HEK293 (cell line): ENCODE measurements at regions not wholly inside any gene's neighbourhood (a gene's known extent, or its start where the extent isn't known, plus 50 kb on each side); places are given as distances from the start of the nearest gene placed in this dataset.

Source experiments
- BCL11A ChIP-seq: fragments of 450-650 bp; formaldehyde crosslinking; IDR thresholded peaks from 2 replicates; pipeline ENCODE4 v1.5.1; 2016; ENCODE audit warnings: low read depth, missing biosample characterization, missing genetic modification characterization
- FEZF1 ChIP-seq: fragments of 450-650 bp; formaldehyde crosslinking; IDR thresholded peaks from 2 replicates; pipeline ENCODE4 v1.5.1; 2016; ENCODE audit warnings: missing biosample characterization, missing genetic modification characterization
- GLI2 ChIP-seq: fragments of 450-650 bp; formaldehyde crosslinking; IDR thresholded peaks from 2 replicates; pipeline ENCODE4; 2017; ENCODE audit warnings: missing biosample characterization, missing genetic modification characterization, low read depth, borderline replicate concordance
- HIC1 ChIP-seq: fragments of 450-650 bp; formaldehyde crosslinking; IDR thresholded peaks from 2 replicates; pipeline ENCODE4 v1.5.1; 2016; ENCODE audit warnings: missing biosample characterization, missing genetic modification characterization
- KLF1 ChIP-seq: fragments of 450-650 bp; formaldehyde crosslinking; IDR thresholded peaks from 2 replicates; pipeline ENCODE4 v1.5.1; 2016; ENCODE audit warnings: missing biosample characterization, missing genetic modification characterization
- MZF1 ChIP-seq: fragments of 450-650 bp; formaldehyde crosslinking; IDR thresholded peaks from 2 replicates; pipeline ENCODE4 v1.5.1; 2017; ENCODE audit warnings: missing biosample characterization, missing genetic modification characterization, borderline replicate concordance
- PATZ1 ChIP-seq: fragments of 450-650 bp; formaldehyde crosslinking; IDR thresholded peaks from 2 replicates; pipeline ENCODE4 v1.5.1; 2016; ENCODE audit warnings: missing biosample characterization, missing genetic modification characterization
- SALL2 ChIP-seq: fragments of 450-650 bp; formaldehyde crosslinking; IDR thresholded peaks from 2 replicates; pipeline ENCODE4 v1.5.0; 2017; ENCODE audit warnings: missing biosample characterization, mild to moderate bottlenecking, missing genetic modification characterization, borderline replicate concordance
- SP3 ChIP-seq: fragments of 450-650 bp; formaldehyde crosslinking; IDR thresholded peaks from 2 replicates; pipeline ENCODE4 v1.5.1; 2016; ENCODE audit warnings: missing biosample characterization, missing genetic modification characterization
- WT1 ChIP-seq: fragments of 450-650 bp; formaldehyde crosslinking; IDR thresholded peaks from 2 replicates; pipeline ENCODE4 v1.5.1; 2016; ENCODE audit warnings: missing biosample characterization, missing genetic modification characterization
- ZBTB20 ChIP-seq: fragments of 450-650 bp; formaldehyde crosslinking; IDR thresholded peaks from 2 replicates; pipeline ENCODE4 v1.5.1; 2016; ENCODE audit warnings: missing biosample characterization, missing genetic modification characterization
- ZBTB21 ChIP-seq: fragments of 450-650 bp; formaldehyde crosslinking; IDR thresholded peaks from 2 replicates; pipeline ENCODE4 v1.5.1; 2017; ENCODE audit warnings: missing biosample characterization, missing genetic modification characterization
- ZBTB26 ChIP-seq: fragments of 450-650 bp; formaldehyde crosslinking; optimal IDR thresholded peaks from 2 replicates; pipeline ENCODE3; 2016; ENCODE audit warnings: missing biosample characterization, mild to moderate bottlenecking, missing genetic modification characterization
- ZBTB7A ChIP-seq: fragments of 450-650 bp; formaldehyde crosslinking; IDR thresholded peaks from 2 replicates; pipeline ENCODE4 v1.5.1; 2016; ENCODE audit warnings: low read depth, missing biosample characterization, missing genetic modification characterization
- ZBTB8A ChIP-seq: fragments of 450-650 bp; formaldehyde crosslinking; IDR thresholded peaks from 2 replicates; pipeline ENCODE4 v1.5.1; 2016; ENCODE audit warnings: missing biosample characterization, missing genetic modification characterization
- ZFHX2 ChIP-seq: fragments of 450-650 bp; formaldehyde crosslinking; conservative IDR thresholded peaks from 2 replicates; pipeline ENCODE4 v1.5.1; 2016; ENCODE audit warnings: missing biosample characterization, missing genetic modification characterization
- ZIC2 ChIP-seq: fragments of 450-650 bp; formaldehyde crosslinking; IDR thresholded peaks from 2 replicates; pipeline ENCODE4 v1.5.1; 2016; ENCODE audit warnings: missing biosample characterization, missing genetic modification characterization
- ZNF10 ChIP-seq: fragments of 450-650 bp; formaldehyde crosslinking; IDR thresholded peaks from 2 replicates; pipeline ENCODE4 v1.5.1; 2017; ENCODE audit warnings: missing biosample characterization, missing genetic modification characterization
- ZNF140 ChIP-seq: fragments of 450-650 bp; formaldehyde crosslinking; IDR thresholded peaks from 2 replicates; pipeline ENCODE4 v1.5.1; 2016; ENCODE audit warnings: missing biosample characterization, missing genetic modification characterization
- ZNF174 ChIP-seq: fragments of 450-650 bp; formaldehyde crosslinking; IDR thresholded peaks from 2 replicates; pipeline ENCODE4 v1.5.0; 2017; ENCODE audit warnings: missing biosample characterization, mild to moderate bottlenecking, missing genetic modification characterization
- ZNF175 ChIP-seq: fragments of 450-650 bp; formaldehyde crosslinking; IDR thresholded peaks from 2 replicates; pipeline ENCODE4 v1.5.1; 2016; ENCODE audit warnings: missing biosample characterization, missing genetic modification characterization
- ZNF202 ChIP-seq: fragments of 450-650 bp; formaldehyde crosslinking; IDR thresholded peaks from 2 replicates; pipeline ENCODE4 v1.5.1; 2016; ENCODE audit warnings: missing biosample characterization, missing genetic modification characterization, borderline replicate concordance
- ZNF214 ChIP-seq: fragments of 450-650 bp; formaldehyde crosslinking; IDR thresholded peaks from 2 replicates; pipeline ENCODE4 v1.5.1; 2017; ENCODE audit warnings: missing biosample characterization, mild to moderate bottlenecking, missing genetic modification characterization, borderline replicate concordance
- ZNF266 ChIP-seq: fragments of 450-650 bp; formaldehyde crosslinking; IDR thresholded peaks from 2 replicates; pipeline ENCODE4 v1.5.1; 2016; ENCODE audit warnings: missing biosample characterization, missing genetic modification characterization, low read depth
- ZNF292 ChIP-seq: fragments of 450-650 bp; formaldehyde crosslinking; IDR thresholded peaks from 2 replicates; pipeline ENCODE4 v1.5.1; 2016; ENCODE audit warnings: low read depth, missing biosample characterization, missing genetic modification characterization, borderline replicate concordance
- ZNF311 ChIP-seq: fragments of 450-650 bp; formaldehyde crosslinking; IDR thresholded peaks from 2 replicates; pipeline ENCODE4 v1.5.1; 2017; ENCODE audit warnings: missing biosample characterization, missing genetic modification characterization, borderline replicate concordance
- ZNF366 ChIP-seq: fragments of 450-650 bp; formaldehyde crosslinking; conservative IDR thresholded peaks from 2 replicates; pipeline ENCODE4 v1.5.1; 2016; ENCODE audit warnings: missing biosample characterization, missing genetic modification characterization
- ZNF37A ChIP-seq: fragments of 450-650 bp; IDR thresholded peaks from 2 replicates; pipeline ENCODE4 v1.5.1; 2018; ENCODE audit warnings: missing biosample characterization, missing genetic modification characterization
- ZNF426 ChIP-seq: fragments of 450-650 bp; formaldehyde crosslinking; IDR thresholded peaks from 2 replicates; pipeline ENCODE4 v1.5.1; 2017; ENCODE audit warnings: missing biosample characterization, missing genetic modification characterization, mild to moderate bottlenecking, inconsistent platforms, moderate library complexity
- ZNF473 ChIP-seq: fragments of 450-650 bp; formaldehyde crosslinking; IDR thresholded peaks from 2 replicates; pipeline ENCODE4 v1.5.1; 2017; ENCODE audit warnings: missing biosample characterization, missing genetic modification characterization
- ZNF521 ChIP-seq: fragments of 450-650 bp; formaldehyde crosslinking; IDR thresholded peaks from 2 replicates; pipeline ENCODE4 v1.5.1; 2017; ENCODE audit warnings: missing biosample characterization, mild to moderate bottlenecking, missing genetic modification characterization
- ZNF530 ChIP-seq: fragments of 450-650 bp; formaldehyde crosslinking; IDR thresholded peaks from 2 replicates; pipeline ENCODE4 v1.5.1; 2016; ENCODE audit warnings: low read depth, missing biosample characterization, missing genetic modification characterization
- ZNF571 ChIP-seq: fragments of 450-650 bp; formaldehyde crosslinking; IDR thresholded peaks from 2 replicates; pipeline ENCODE4 v1.5.0; 2017; ENCODE audit warnings: missing biosample characterization, missing genetic modification characterization
- ZNF600 ChIP-seq: fragments of 450-650 bp; formaldehyde crosslinking; IDR thresholded peaks from 2 replicates; pipeline ENCODE4 v1.5.1; 2016; ENCODE audit warnings: missing biosample characterization, missing genetic modification characterization
- ZNF621 ChIP-seq: fragments of 450-650 bp; formaldehyde crosslinking; IDR thresholded peaks from 2 replicates; pipeline ENCODE4 v1.5.1; 2017; ENCODE audit warnings: missing biosample characterization, missing genetic modification characterization
- ZNF660 ChIP-seq: fragments of 450-650 bp; IDR thresholded peaks from 2 replicates; pipeline ENCODE4 v1.5.1; 2018; ENCODE audit warnings: missing biosample characterization, mild to moderate bottlenecking, missing genetic modification characterization
- ZSCAN18 ChIP-seq: fragments of 450-650 bp; formaldehyde crosslinking; IDR thresholded peaks from 2 replicates; pipeline ENCODE4 v1.5.1; 2016; ENCODE audit warnings: missing biosample characterization, missing genetic modification characterization

GRCh38 chr20:51335329-51335841, 207.1 kb downstream of the NFATC2 start (continued):
- TF ChIP-seq MZF1 (tag by site-specific recombination) (no peak), ZBTB26 (no peak), ZNF521 (no peak), FEZF1 (tag by site-specific recombination) (peak; percentile 98), HIC1 (peak; percentile 52), BCL11A (tag by site-specific recombination) (no peak), ZNF426 (no peak), ZBTB8A (tag by site-specific recombination) (no peak), ZNF266 (tag by site-specific recombination) (no peak), ZIC2 (tag by site-specific recombination) (no peak), ZNF202 (tag by site-specific recombination) (no peak), GLI2 (tag by site-specific recombination) (no peak), ZNF311 (tag by site-specific recombination) (no peak), ZFHX2 (tag by site-specific recombination) (no peak), ZNF600 (tag by site-specific recombination) (peak; percentile 94), ZNF140 (tag by site-specific recombination) (no peak), ZNF366 (tag by site-specific recombination) (peak; percentile 88), ZNF621 (tag by site-specific recombination) (no peak), ZNF37A (tag by site-specific recombination) (no peak), KLF1 (tag by site-specific recombination) (no peak), SP3 (tag by site-specific recombination) (no peak), ZNF473 (no peak), ZBTB21 (tag by site-specific recombination) (peak; percentile 87), ZBTB7A (tag by site-specific recombination) (no peak), ZNF530 (tag by site-specific recombination) (no peak), ZNF571 (tag by site-specific recombination) (no peak), ZSCAN18 (tag by site-specific recombination) (no peak), ZNF660 (tag by site-specific recombination) (peak; percentile 52; the same call in 1 of the 2 replicates), ZNF292 (tag by site-specific recombination) (no peak), ZNF10 (tag by site-specific recombination) (no peak), ZBTB20 (tag by site-specific recombination) (no peak), SALL2 (tag by site-specific recombination) (no peak), ZNF175 (tag by site-specific recombination) (no peak), ZNF214 (tag by site-specific recombination) (no peak), PATZ1 (no peak), WT1 (tag by site-specific recombination) (no peak), ZNF174 (tag by site-specific recombination) (no peak)
